ENCODE measurements at regions not wholly inside any gene's neighbourhood (a gene's known extent, or its start where the extent isn't known, plus 50 kb on each side); places are given as distances from the start of the nearest gene placed in this dataset.
"Not testable (repeated sequence)": the region's sequence is repeated elsewhere in the genome, so short reads cannot be mapped to it uniquely, and the experiment has no call there.

- Histone ChIP-seq H3K9me2 (ENCODE audit: insufficient read depth, low read length) (no peaks in the 10 kb centered on the region), H3K9me3 (ENCODE audit: low read length) (no peaks in the 10 kb centered on the region), H3K79me2 (ENCODE audit: insufficient read depth, low read depth, low read length) (no peaks in the 10 kb centered on the region), H3K4me1 (ENCODE audit: insufficient read depth, low read length, poor library complexity, severe bottlenecking) (no peaks in the 10 kb centered on the region), H2AFZ (ENCODE audit: low read length) (no peak overlapping the region), H3K36me3 (ENCODE audit: insufficient read depth, low read length) (no peaks in the 10 kb centered on the region), H3K4me2 (ENCODE audit: low read length) (no peak overlapping the region), H3K27ac (ENCODE audit: low read depth, low read length, poor library complexity, severe bottlenecking) (no peak overlapping the region), H3K4me3 (ENCODE audit: low read depth, low read length, poor library complexity, severe bottlenecking) (no peak overlapping the region), H4K20me1 (ENCODE audit: insufficient read depth, low read length) (no peaks in the 10 kb centered on the region)
- POLR2A ChIA-PET = interaction anchor here (1.5 kb wide), 1 partner anchor 13 kb away, joined by 3 read pairs; no protein-coding TSS in a partner anchor
- TF ChIP-seq CTCF (conservative IDR thresholded peaks at IDR 0.05; ENCODE audit: low read length) = no peak
- TF ChIP-seq EZH2phosphoT487 (IDR thresholded peaks at IDR 0.05; ENCODE audit: borderline replicate concordance, low read depth, low read length) = no peak
- intact Hi-C loops (cut with micrococcal nuclease; ENCODE audit: unreplicated experiment) = no loop called here
- BruUV-seq (replicated peaks) = no TSS peak
- CTCF ChIA-PET (ENCODE audit: unreplicated experiment) = no interaction called here
- DNase-seq (ENCODE audit: low spot score) = no peak
Measured at GRCh38 chrX:50967736-50968135, 57.2 kb downstream of the BMP15 start.

- not testable (repeated sequence) for BruUV-seq (replicated peaks)
- POLR2A ChIA-PET = interaction anchor here (0.6 to 1.5 kb wide), 2 partner anchors 12 to 71 kb away, joined by 3 read pairs; no protein-coding TSS in a partner anchor
Measured at GRCh38 chrX:50968871-50969635, 58.5 kb downstream of the BMP15 start.

GRCh38 chrX:50971395-50971794 is 60.9 kb downstream of the BMP15 start:
- Histone ChIP-seq H3K4me3 (ENCODE audit: low read depth, low read length, poor library complexity, severe bottlenecking) (no peak overlapping the region), H3K36me3 (ENCODE audit: insufficient read depth, low read length) (no peaks in the 10 kb centered on the region), H3K27ac (ENCODE audit: low read depth, low read length, poor library complexity, severe bottlenecking) (no peak overlapping the region), H3K4me2 (ENCODE audit: low read length) (no peak overlapping the region), H2AFZ (ENCODE audit: low read length) (no peak overlapping the region), H3K79me2 (ENCODE audit: insufficient read depth, low read depth, low read length) (no peaks in the 10 kb centered on the region), H4K20me1 (ENCODE audit: insufficient read depth, low read length) (no peaks in the 10 kb centered on the region), H3K9me3 (ENCODE audit: low read length) (no peaks in the 10 kb centered on the region), H3K4me1 (ENCODE audit: insufficient read depth, low read length, poor library complexity, severe bottlenecking) (no peaks in the 10 kb centered on the region), H3K9me2 (ENCODE audit: insufficient read depth, low read length) (no peaks in the 10 kb centered on the region)
- no TSS peak for BruUV-seq (replicated peaks)
- CTCF ChIA-PET (ENCODE audit: unreplicated experiment) = no interaction called here
- TF ChIP-seq CTCF (conservative IDR thresholded peaks at IDR 0.05; ENCODE audit: low read length) (no peak), EZH2phosphoT487 (IDR thresholded peaks at IDR 0.05; ENCODE audit: borderline replicate concordance, low read depth, low read length) (no peak)
- POLR2A ChIA-PET = no interaction called here
- DNase-seq (ENCODE audit: low spot score) = no peak
- intact Hi-C loops (cut with micrococcal nuclease; ENCODE audit: unreplicated experiment) = no loop called here

More at GRCh38 chrX:50968871-50969635, 58.5 kb downstream of the BMP15 start:
- H2AFZ ChIP-seq (ENCODE audit: low read length); H3K27ac ChIP-seq (ENCODE audit: low read depth, low read length, poor library complexity, severe bottlenecking); DNase-seq (ENCODE audit: low spot score); H3K9me2 ChIP-seq (ENCODE audit: insufficient read depth, low read length); CTCF ChIA-PET (ENCODE audit: unreplicated experiment); H4K20me1 ChIP-seq (ENCODE audit: insufficient read depth, low read length); H3K36me3 ChIP-seq (ENCODE audit: insufficient read depth, low read length); H3K4me1 ChIP-seq (ENCODE audit: insufficient read depth, low read length, poor library complexity, severe bottlenecking); H3K9me3 ChIP-seq (ENCODE audit: low read length); intact Hi-C loops (cut with micrococcal nuclease; ENCODE audit: unreplicated experiment); H3K4me2 ChIP-seq (ENCODE audit: low read length); H3K4me3 ChIP-seq (ENCODE audit: low read depth, low read length, poor library complexity, severe bottlenecking); H3K79me2 ChIP-seq (ENCODE audit: insufficient read depth, low read depth, low read length): not testable (repeated sequence)
